NCI-H2029 treated with DMSO at 0.1 percent for 48 hours (cell line): ENCODE measurements at regions not wholly inside any gene's neighbourhood (a gene's known extent, or its start where the extent isn't known, plus 50 kb on each side); places are given as distances from the start of the nearest gene placed in this dataset.
"Not testable (repeated sequence)": the region's sequence is repeated elsewhere in the genome, so short reads cannot be mapped to it uniquely, and the experiment has no call there.

ENCODE experiments used
- DNase-seq: peaks from one replicate; lab custom pipeline; 2025; lab: John Stamatoyannopoulos, UW

DNA sequence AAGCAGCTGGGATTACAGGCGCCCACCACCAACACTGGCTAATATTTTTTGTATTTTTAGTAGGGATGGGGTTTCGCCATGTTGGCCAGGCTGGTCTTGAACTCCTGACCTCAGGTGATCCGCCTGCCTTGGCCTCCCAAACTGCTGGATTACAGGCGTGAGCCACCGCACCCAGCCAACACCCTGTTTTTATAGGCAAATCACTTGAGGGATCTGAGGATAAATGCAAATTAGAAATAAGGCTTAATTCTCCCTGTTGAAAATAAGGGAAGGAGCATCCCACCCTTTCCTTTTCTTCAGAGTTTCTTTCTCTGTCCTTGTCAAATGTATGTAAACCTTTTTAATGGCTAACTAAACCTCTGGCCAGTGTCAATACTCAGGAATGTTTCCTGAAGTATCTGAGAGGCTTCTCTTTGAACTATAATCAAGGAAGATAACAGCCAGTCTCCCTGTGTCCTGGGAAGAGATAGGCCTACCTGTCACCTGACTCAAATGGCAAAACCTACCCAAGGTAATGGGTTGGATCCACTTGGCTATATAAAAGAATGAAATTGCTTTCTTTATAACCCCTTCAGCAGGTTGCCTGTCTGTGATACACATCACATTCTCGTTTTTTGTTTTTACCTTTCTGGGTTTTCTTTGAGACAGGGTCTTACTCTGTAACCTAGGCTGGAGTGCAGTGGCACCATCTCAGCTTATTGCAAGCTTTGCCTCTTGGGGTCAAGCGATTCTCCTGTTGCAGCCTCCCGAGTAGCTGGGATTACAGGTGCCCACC lies 64.5 kb upstream of the TNFAIP3 start:
- DNase-seq = no peak

DNA sequence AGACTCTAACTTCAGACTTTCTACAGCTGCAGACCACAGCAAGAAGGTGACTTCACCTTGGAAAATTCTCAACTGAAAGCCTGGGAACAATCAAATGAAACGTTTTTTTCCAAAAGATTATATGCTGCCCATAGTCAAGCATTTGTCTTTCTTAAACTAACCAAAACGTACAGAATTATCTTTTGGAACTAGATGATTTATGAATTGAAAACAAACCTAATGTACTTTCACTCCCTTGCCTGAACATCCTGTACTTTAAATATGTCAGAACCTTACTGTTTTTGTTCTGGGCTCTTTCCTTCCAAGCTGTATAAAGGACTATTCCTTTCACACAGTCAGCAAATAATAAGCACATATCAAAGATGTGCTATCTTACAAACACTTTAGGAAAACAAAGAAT lies 62.4 kb upstream of the TNFAIP3 start:
- no peak for DNase-seq

DNA sequence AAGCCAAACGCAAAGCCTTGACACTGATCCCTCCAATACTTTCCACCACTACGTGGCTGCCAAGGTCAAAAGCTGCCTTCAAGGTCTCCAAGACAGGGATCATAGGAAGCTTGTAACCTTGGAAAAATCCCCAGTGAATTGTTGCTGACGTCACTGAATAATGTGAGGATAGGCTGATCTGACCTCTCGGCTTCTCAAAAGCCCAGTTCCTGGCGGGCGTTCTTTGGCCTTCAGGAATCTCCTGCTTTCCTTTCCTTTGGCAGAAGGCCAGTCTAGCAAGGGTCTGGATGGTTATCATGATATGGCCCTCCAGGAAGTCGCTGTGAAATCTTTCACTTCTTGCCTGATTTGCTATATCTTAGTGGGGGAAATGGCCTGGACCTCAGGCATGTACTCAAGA lies 61.4 kb upstream of the TNFAIP3 start:
- DNase-seq = no peak

DNA sequence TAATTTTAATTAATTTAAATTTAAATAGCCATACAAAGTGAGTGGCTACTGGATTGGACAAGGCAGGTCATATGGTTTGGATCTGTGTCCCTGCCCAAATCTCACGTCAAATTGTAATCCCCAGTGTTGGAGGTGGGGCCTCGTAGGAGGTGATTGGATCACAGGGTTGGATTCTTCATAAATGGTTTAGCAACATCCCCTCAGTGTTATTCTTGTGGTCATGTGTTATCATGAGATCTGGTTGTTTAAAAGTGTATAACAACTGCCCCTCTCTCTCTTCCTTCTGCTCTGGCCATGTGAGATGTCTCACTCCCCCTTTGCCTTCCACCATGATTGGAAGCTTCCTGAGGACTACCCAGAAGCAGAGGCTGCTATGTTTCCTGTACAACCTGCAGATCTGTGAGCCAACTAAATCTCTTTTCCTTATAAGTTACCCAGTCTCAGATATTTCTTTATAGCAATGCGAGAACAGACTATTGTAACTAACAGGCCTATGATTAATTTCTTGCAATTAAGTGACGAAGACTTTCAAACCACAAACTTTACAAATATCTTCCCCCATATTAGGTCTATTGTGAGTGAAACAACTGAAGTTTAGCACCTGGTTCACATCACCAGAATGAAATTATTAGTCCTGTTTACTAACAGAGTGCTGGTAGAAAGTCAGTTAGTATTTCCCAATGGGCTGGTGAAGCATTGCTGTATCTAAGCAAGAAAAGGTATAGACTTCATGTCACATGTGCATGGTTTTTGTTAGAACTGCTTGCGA lies 60.0 kb upstream of the TNFAIP3 start:
- DNase-seq = no peak

DNA sequence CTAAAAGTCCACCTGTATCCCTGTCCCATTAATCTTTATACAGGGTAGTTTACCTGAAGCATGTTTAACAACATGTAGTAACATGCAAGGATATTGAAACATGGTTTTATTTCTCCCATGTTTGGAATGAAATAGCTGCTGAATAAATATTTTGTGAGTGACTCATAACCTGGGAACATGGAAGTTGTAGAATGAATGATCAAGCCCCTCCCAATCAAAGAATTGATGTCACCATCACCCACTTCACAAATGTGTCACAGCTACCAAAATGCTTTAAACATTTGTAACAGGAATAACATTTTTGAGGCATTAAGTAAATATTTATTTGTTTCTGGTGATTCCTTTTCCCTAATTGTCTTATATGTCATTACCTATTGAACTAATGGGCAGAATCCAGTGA lies 58.9 kb upstream of the TNFAIP3 start:
- DNase-seq = no peak

DNA sequence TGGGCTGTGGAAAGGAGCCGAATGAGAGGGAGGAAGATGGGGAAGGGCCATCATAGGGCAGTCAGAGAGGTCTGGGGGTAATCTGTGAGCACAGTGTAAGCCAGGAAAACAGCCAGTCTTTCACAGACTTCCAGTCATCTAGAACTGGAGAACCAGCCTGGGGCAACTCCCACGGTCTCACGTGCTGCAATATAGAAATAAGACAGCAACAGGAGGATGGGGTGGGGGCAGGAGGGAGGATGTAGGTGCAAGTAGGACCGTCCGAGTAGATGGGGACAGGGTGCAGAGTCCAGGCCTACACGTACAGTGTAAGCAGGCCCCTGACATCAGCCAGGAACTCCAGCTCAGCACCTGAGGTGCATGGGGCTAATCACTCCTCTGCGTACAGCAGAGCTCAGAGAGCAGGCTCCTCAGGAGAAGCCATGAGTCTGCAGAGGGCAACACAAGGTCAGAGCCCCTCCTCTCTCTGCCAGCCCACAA lies 58.2 kb upstream of the TNFAIP3 start:
- no peak for DNase-seq

DNA sequence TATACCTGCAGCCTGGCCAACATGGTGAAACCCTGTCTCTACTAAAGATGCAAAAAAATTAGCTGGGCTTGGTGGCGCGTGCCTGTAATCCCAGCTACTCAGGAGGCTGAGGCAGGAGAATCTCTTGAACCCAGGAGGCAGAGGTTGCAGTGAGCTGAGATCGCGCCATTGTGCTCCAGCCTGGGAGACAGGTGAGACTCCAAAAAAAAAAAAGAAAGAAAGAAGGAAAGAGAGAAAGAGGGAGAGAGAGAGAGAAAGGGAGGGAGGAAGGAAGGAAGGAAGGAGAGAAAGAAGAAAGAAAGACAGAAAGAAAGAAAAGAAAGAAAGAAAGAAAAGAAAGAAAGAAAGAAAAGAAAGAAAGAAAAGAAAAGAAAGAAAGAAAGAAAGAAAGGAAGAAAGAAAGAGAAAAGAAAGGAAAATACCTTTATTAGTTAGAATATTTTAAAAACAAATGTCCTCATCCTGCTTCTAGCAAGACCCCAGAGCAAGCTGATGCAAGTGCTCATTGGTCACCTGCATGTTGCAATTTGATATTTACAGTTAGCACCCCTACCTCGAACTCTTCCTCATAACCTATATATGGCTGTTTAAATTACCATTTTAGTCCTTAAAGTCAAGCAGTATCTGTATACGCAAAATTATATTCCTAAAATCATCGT lies 57.0 kb upstream of the TNFAIP3 start:
- DNase-seq = not testable (repeated sequence)

DNA sequence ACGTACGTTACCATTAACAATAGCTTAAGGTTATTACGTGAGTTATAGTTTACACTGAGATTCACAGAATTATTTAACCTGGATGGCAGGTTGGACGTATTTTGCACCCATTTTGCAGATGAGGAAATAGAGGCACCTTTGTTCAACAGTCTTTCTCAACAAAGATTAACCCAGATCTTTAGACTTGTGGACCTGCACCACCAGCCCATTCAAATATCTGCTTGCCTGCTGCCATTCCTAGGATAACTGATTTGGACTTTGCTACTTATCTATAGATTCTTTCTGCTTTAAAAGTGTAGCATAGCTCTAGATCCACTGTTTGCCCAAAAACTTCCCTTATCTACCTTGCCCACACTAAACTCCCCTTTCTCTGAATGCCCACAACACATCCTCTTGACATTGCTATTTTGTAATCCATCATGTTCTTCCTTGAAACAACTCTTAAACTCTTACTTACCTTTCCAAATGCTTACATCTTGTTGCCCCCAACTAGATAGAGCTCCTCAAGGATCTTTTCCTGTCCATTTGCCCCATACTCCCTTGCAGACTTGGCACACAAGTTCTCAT lies 56.4 kb upstream of the TNFAIP3 start:
- DNase-seq = no peak

DNA sequence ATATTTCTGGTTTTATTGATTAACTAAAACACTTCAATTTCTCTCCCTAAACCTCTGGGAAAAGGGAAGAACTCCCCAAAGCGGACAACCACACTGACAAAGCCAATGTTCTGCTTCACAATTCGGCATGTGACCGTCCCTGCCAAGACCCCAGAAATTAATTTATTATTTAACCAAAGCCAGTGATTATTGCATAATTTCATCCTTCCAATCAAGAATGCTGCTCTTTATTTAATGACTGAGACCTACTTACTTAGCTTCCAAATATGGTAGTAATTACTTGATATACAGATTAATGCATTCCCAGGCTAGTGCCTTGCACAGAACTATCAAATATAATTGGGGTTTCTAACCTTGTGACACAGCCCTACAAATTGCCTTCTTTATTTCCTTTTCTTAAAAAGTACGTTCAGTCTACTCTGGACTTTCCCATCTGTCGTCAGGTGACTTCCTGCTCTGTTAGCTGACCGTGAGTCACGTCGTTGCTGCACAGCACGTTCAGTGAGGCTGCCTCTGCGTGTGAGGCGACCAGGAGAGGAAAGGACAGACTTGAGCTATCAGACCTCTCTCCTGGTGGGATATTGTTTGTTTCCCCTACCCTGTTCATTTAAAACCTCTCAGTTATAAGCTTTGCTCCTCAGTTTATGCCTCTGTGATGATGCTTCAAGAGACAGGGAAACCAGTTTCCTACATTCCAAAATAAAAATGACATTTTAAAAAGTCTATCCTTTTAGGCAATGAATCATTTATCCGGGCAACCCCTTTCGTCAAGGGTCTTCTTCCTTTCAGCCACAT lies 55.7 kb upstream of the TNFAIP3 start:
- DNase-seq = no peak

DNA sequence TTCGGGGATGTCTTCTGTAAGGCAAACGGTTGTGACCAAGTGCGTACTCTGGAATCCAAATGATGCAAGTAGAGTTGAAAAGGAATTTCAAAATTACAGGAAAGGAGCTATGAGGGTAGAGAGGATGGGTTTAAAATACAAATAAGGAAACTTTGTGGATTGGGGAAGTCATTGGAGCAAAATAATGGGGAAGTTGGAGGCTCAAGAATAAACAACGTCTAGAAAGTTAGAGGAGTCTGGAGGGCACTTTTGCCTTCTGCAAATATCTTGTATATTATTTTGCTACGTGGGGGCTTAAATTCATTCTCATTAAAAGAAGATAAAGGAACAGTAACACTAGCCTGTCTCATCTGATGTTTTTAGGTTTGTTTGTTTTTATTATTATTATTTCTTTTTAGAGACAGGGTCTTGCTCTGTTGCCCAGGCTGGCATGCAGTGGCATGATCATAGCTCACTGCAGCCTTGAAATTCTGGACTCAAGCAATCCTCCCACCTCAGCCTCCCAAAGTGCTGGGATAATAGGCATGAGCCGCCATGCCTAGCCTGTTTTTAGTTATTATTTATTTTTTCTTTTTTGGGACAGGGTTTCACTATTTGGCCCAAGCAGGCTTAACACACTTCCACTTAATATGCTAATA lies 55.0 kb upstream of the TNFAIP3 start:
- no peak for DNase-seq

DNA sequence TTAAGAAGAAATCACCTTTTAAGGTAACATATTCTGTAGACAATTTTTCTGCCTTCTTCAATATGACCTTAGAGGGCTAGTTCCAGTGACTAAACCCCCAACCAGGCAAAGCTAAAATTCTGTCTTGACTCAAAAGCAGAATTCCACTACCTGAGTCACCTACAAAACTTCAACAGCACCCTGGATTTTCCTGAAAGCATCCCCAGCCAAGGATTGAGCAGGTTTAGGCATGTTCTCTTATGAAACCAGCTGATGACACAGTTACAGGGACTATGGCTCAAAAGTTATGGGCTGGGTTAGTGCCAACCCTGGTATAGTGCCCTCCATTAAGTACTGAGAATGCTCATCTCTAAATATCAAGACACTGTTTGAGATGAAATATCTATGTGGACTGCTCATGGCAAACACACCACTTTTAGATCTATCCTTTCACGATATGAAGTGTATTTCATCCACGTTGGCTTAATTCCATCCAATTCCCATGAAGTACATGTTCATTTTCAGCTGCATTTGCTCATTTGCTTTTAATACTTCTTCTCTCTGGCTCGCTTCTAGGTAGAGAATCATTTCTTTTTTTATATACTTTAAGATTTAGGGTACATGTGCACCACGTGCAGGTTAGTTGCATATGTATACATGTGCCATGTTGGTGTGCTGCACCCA lies 53.6 kb upstream of the TNFAIP3 start:
- DNase-seq = no peak

DNA sequence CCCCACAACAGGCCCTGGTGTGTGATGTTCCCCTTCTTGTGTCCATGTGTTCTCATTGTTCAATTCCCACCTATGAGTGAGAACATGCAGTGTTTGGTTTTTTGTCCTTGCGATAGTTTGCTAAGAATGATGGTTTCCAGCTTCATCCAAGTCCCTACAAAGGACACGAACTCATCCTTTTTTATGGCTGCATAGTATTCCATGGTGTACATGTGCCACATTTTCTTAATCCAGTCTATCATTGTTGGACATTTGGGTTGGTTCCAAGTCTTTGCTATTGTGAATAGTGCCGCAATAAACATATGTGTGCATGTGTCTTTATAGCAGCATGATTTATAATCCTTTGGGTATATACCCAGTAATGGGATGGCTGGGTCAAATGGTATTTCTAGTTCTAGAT lies 53.0 kb upstream of the TNFAIP3 start:
- not testable (repeated sequence) for DNase-seq

DNA sequence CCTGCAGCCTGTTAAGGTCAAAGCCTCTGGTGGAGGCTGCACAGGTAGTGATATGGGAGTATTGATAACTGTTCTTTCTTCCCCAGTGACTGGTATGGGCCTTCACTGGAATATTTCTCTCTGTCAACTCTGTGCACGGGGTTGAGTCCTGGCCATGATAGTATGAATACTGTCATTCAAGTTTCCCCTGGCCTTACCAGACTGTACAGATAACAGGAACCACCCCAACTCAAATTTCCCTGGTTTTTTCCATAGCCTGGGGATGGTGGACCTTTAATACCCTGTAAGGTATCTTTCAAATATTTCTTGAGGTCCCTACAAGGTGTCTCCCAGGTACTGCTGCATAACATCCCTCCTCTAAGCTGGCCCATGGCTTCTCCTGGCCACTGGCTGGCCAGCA lies 51.4 kb upstream of the TNFAIP3 start:
- no peak for DNase-seq

DNA sequence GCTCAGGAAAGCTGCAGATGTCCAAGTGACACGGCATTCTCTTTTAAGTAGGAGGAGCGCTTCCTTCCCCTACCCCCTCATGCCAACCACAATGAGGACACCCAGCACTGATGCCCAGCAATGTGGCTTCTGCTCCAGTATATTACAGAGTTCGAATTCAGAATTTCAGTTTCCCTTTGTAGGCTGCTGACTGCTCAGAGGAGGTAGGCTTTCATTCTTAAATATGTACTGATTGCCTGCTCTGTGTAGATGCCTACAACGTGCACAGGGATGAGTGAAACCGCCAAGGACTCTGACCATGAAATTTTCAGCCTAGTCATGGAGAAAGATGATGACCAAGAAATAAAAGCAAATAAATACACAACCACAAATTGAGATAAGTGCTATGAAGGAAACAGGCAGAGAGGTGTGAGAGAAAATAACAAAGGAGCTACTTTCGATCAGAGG lies 50.9 kb upstream of the TNFAIP3 start:
- no peak for DNase-seq

DNA sequence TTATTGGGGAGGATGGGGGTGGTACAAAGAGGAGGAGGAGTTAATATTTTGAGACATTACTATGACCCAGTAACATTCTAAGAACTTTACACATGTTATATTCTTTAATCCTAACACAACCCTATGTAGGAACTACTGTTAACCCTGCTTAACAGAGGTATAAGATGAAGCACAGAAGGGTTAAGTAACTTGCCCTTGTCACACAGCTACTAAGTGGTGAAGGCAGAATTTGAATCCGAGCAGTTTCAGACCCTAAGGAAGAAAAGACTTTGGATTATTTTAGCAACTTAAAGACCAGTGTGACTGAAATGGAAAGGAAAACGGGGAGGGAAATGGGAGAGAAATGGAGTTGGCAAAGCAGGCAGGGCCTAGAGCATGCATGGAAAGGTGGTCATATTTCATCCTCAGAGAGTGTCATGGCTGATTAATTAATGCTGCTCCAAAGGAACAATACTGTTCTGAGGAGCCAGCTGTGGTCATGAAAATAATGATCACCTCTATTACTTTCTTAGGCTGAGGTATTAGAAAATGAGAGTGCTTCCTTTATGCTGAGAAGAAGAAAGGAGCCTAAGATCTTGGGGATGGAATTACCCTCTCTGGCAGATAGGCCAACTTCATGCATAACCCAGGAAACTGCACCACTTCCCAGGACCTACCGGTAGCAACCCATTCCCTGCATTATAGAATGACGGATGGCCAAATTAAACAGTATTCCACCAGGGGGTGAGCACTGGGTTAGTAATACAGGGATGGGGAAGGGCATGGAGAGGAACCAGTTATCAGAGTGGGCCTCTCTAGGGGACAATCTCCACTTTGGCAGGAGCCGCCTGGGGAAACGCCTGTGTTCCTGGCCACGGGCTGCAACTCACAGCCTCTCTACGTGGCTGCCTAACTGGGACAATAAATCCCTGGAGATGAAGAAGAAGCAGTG lies 50.1 kb upstream of the TNFAIP3 start:
- no peak for DNase-seq
